ENCODE measurements at regions not wholly inside any gene's neighbourhood (a gene's known extent, or its start where the extent isn't known, plus 50 kb on each side); places are given as distances from the start of the nearest gene placed in this dataset.
A peak's percentile ranks its signal among the peaks of the same experiment; 100 is the strongest.

DNA sequence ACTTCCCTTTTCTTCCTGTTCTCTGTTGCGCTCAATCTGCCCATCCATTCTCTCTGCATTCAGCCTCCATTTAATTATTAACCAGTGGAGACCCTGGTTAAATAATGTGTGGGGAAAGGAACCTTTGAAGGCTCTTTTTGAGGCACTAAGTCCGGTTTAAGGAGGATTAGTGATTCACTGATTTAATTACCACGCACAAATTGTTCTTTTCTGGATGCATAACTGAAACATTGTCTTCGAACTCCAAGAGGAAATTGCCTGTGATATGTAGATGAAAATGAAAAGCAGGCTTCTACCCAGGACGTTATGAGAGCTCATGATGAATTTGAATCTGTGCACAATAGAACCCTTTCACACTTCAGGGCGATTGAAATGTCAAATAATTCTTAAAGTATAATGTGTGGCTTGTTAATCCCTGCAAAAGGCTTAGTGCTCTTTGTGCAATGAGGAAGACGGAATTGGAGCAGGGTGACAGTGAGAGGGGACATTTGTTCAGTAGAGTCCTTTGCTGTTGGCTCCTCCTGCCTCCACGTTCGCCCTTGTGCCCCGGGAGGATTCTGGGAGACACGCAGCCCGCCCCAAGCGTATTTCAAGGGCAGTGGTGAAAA lies 51.1 kb upstream of the ZNF236 start:
- DNase-seq, result no peak

DNA sequence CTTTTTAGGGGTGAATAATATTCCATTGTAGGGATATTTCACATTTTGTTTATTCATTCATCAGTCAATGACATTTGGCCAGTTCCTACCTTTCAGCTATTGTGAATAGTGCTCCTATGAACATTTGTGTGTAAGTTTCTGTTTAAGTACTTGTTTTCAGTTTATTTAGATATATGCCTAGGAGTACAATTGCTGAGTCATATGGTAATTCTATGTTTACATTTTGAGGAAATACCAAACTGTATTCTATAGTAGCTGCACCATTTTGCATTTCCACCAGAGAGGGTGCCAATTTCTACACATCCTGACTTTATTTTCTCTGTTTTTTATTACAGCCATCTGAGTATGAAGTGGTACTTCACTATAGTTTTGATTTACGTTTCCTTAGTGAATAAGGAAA lies 54.4 kb upstream of the ZNF236 start:
- no peak for DNase-seq

DNA sequence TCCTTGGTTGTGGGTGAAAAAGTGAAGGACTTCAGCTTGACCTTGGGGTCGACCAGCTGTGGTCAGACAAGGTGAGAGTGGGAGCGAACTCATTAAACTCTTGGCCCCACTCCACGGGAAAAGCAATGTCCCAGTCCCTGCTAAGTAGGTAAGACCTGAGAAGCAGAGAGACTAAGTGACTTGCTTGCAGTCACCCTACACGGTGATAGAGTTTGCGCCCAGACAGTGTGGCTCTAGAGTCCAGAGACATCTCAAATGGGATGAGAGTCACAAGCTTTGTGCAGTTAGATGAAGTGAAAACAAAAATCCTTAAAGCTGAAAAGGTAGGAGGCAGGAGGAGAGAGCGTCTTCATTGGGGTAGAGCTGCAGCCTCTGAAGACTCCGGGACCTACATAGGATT lies 55.9 kb upstream of the ZNF236 start:
- no peak for DNase-seq

DNA sequence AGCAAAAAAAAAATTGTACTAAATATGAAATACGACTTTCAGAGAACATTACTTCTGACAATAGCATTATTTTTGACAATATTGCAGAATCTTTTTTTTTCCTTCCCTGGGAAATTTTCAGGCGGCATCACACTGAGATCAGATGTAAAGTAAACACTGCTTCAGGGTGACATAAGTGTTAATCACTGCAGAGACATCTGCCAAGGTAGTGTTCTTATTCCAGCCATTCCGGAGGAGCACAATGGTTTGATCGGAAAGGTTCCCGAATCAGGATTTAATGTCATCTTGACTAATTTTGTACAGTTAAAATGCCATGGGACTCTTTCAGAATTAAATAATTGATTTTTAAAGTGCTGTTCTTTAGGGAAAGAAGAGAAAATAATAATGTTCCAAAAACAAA lies 56.7 kb upstream of the ZNF236 start:
- DNase-seq, result no peak

DNA sequence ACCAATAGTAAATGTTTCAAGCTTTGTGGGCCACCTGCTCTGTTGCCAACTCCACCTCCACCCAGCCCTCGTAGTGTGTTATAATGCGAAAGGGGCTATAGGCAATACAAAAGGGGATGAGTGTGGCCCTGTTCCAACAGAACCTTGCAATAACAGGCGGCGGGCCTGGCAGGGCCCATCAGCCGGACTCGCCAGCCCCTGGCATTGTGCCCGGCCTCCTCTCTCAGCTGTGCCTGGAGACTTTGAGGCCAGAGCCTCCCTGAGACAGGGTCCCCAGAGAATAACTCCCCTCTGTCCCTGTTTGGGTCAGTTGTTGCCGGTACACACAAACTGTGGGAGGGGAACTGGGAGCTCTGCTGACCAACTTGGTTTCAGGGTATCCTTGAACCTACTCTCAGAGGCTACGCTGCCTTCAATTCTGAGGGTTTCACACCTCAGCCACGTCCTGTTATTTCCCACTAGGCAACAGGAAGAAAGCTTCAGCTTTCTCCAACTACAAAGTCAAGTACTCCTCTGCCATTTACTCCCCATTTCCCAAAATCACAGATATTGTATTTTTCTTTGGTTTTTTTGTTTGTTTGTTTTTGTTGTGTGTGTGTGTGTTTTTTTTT lies 58.0 kb upstream of the ZNF236 start:
- peak; percentile 7 for DNase-seq

DNA sequence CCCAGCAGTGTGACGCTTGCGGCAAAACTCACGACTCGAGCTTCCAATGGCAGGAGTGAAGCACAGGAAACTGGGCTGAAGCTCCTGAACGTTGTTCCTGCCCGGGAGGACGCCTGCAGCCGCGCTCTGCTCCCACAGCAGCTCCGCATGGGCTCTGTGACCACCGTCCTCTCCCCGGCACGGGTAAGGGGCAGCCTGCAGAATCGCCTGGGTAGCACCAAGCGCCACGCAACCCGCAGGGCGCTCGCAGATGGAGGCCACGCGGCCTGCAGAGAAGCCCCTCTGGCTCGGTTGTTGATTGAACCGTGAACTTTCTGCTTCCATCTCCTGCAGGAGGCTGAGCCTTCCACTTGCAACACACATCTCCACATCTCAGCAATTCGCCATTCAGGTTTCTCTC lies 63.3 kb upstream of the ZNF236 start:
- DNase-seq, result no peak

DNA sequence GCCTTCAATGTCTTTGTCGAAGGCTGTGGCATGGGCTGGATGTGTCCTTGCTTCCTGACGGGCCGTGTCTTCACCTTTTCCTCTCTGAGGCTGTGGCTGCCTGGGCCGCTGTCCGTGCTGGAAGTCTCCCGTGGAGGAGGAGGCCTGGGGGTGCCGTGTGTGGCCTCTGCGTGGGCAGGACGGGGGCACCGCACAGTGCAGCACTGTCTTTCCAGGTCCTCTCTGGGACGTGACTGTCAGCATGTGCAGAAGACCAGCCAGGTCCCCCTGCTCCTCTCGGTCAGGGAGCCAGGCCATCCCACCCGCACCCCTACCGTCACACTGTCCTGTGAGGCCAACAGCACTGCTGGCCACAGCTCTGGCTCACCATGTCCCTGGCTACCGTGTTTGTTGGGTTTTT lies 64.4 kb upstream of the ZNF236 start:
- no peak for DNase-seq

DNA sequence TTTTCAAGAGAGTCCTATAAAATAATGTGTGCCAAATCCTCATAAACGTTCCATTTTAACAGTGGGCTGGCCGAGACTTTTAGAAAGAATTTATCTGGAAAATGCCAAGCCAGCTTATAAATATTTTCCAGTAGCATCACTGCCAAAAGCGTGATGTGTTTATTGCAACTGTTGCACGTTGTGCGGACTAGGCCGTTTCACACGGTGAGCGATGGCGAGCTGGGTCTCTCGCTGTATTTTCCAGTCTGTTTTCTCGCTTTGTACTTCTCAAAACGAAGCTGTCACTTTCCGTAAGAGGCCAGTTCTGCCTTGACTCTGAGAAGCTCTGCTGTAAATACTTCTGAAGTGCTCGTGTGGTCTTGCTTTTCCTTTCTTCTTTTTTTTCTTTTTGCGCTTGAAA lies 65.0 kb upstream of the ZNF236 start:
- no peak for DNase-seq

DNA sequence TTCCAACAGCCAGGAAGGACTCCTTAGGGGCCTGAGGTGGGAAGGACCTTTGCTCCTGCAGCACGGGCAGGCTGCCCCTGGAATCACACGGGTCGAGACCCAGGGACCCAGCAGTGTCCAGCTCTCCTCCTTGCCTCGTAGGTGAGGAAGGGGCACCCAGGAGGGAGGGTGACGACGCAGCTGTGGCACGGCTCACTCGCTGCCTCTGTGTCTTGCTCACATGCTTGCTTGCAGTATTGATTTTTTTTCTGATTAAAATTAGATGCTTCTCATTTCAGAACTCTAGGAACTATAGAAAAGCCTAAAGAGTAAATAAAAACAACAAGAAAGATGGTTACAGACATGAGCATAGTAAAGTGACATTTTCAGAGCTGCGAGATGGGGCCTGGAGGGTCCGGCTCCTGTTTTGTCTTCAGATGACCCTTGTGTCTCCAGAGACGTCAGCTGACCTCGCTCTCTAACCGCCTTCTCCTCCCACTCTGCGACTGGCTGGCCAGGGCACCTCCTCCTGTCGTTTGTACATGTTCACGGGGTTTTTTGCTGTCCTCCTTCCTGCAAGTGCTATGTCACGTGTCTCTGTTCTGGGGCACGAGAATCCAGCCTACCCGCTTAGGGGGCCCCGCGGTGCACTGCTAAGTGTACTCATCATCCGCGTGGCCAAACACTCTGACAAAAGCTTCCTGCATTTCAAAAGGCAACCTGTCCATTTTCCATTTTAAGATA lies 65.7 kb upstream of the ZNF236 start:
- DNase-seq, result no peak

DNA sequence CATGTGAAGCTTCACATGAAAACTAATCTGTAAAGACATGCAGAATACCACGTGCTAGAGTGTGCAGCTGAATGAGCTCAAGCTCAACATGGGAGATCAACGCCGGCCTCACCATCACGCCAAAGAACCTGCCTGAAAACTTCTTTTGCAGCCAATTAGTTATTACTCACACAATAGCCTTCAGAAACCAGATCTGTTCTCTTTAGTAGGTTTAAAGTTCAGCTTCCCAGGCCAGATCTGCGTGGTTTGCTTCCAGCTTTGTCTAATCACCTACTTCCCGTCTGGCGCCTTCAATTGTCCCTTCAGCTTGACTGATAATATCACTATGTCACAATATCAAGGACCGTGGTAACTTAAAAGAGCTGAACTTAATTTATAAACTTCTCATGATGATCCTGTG lies 68.0 kb upstream of the ZNF236 start:
- no peak for DNase-seq

DNA sequence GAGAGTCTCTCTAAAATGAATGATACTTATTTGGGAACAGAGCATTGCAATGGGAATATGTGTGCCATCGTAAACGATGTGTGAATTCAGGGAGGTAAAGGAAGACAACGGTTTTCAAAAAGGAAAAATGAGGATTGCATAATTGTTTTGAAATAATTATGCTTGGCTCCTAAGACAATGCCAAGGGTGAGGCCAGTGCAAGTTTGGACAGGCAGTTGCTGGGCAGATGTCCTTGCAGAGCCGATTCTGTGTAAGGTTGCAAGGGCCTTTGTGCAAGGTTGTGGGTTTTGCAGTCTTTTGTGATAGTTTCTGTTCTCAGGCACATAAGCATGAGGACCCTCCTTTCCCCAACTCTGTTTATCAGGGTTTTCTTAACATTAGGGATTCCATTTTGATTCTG lies 70.0 kb upstream of the ZNF236 start:
- DNase-seq, result no peak

DNA sequence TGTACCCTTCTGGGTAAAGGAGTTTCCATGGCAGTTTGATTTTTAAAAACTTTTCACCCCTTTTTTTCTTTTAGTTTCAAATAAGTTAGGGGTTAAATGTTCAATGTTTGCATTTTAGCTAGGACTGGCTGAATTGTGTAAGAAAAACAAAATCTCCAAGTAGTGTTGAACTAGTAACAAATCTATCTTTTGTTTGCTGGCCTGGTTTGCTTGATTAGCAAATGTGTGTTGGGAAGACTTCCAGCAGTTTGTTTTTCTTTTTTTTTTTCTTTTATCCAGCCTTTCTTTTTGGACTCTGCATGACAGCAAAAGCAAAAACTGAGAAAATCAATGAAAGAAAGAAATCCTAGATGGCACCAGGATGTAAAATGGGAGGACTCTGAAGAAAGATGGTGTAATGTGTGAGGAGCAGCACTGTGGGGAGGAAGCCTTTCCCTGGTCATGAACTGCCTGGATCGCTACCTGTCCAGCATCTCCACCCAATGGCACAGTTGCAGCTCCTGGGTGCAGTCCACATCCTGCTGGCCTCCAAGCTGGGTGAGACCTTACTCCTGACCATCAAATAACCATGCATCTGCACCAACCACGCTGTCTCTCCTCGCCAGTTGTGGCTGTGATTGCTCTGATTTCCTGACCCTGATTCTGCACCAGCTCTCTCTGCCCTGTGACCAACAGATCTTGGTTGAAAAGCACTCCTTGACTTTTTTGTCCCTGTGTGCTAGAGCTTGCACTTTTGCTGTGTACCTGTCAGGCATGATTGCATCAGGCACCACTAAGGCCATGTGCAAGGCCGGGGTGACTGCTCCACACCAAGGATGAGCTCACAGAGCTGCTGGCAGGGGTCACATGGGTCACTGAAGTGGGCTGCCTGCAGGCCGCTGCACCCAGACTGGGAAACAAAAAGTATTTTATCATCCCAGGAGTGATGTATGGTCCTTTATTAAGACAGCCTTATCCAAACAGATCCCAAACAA lies 71.2 kb upstream of the ZNF236 start:
- no peak for DNase-seq

DNA sequence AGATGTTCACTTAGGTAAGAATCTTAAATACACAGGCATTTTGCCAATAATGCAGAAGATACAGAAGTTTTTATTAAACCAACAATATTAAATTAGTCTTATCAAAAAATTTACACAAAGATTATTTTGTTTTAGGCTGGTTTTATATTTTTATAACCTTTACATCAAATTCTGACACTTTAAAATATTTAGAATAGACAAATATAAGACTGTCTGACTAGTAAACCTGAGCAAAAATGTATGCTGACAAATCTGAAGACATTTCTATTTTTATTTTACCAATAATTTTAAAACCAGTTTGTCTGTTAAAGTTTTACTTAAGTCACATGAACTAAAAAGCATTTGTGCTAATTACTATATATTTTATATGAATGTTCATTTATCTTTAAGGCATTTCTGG lies 72.1 kb upstream of the ZNF236 start:
- no peak for DNase-seq

DNA sequence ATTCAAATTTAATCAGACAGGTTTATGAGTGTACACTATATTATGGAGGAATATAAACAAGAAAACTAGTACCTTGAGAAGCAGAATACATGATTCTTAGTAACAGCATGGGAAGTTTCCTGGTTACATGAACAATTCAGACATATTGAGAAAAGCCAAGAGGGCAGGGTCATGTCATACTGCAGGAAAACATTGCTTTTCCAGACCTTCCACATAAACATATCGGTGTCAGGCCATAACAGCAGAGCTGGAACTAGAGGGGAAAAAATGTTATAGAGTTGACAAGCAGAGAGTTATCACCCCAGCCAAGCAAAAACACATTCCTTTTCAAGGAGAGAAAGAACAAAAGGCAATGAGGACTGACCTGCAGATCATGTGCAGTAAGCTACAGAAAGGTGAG lies 74.7 kb upstream of the ZNF236 start:
- no peak for DNase-seq

DNA sequence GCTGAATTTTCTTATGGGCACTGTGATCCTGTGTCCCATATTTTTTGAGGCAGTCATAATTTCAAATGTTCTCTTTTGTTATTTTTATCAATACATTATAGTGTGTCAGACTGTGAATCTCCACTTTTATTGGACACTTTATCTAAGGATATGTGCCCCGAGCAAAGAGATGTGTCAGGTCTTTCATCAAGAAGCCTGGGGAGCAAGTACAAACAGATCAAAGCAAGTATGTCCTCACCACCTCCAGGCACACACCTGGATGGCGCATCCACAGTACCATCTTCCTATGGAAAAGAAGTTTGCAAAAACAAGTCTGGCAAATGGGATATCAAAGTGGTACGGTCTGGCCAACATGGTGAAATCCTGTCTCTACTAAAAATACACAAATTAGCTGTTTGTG lies 81.0 kb upstream of the ZNF236 start:
- no peak for DNase-seq

DNA sequence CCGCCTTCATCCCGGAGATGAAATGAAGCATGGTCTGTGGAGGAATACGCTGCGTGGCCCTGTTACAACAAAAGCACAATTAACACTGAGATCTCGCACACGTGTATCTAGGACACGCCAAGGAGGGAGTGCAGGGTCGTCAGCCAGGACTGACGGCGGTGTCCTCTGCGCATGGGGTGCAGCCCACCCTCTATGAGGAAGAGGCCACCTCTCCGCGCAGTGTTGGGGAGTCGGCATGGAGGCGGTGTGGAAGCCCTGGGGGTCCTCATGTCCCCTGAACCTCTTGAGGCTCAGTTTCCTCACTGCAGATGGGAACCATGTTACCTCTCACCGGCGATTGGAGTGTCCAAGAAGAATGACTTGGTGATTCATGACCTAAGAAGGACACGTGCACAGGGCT lies 86.0 kb upstream of the ZNF236 start:
- no peak for DNase-seq

DNA sequence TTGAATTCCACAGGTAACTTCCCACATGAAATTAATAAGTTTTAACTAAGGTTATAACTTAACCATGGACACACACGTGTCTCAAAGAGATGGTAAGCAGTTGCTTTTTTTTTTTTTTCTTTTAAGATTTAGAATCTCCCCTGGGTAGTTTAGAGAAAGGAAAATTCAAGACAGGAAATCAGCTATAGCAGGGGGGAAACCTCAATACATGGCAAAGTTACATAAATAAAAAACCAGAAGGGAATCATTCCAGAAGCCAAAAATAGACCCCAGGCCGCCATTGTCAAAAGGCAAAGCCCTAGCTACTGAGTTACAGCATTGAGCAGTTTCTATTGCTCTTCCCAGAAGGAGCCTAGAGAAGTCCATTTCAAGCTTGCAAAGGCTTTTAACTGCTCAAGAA lies 91.5 kb upstream of the ZNF236 start:
- no peak for DNase-seq

DNA sequence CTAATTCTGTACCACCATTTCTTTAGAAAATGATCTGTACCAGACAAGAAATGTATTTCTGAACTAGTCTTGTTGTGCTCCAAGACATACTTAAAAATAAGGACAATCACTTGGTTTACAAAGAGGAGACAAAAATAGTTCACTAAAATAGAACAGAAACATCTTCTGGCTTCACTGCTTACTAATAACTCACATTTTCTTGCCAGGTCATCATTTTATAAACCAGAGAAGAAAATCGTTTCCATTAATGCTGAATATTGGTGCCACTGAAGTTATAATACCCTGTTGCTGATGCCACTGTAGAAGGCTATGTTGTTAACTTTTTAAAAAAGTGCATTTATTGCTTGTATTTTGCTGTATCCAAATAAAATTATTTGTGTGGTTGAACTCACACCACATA lies 94.8 kb upstream of the ZNF236 start:
- no peak for DNase-seq

DNA sequence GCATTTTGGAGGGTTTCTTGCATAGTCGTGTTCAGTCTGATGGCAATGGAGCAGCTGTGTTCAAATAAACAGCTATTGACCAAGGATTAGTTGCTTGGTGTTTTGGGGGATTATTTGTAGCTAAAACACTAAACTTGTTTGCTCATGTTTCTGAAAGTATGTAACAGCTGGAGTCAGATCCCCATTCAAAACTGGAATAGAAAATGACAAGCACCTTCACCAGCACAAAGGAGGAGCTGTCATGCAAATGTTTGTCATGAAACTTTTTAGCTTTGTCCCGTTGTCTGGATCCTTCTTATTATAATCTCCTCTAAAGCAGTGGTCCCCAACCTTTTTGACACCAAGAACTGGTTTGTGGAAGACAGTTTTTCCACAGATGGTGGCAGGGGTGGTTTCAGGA lies 96.9 kb upstream of the ZNF236 start:
- no peak for DNase-seq

DNA sequence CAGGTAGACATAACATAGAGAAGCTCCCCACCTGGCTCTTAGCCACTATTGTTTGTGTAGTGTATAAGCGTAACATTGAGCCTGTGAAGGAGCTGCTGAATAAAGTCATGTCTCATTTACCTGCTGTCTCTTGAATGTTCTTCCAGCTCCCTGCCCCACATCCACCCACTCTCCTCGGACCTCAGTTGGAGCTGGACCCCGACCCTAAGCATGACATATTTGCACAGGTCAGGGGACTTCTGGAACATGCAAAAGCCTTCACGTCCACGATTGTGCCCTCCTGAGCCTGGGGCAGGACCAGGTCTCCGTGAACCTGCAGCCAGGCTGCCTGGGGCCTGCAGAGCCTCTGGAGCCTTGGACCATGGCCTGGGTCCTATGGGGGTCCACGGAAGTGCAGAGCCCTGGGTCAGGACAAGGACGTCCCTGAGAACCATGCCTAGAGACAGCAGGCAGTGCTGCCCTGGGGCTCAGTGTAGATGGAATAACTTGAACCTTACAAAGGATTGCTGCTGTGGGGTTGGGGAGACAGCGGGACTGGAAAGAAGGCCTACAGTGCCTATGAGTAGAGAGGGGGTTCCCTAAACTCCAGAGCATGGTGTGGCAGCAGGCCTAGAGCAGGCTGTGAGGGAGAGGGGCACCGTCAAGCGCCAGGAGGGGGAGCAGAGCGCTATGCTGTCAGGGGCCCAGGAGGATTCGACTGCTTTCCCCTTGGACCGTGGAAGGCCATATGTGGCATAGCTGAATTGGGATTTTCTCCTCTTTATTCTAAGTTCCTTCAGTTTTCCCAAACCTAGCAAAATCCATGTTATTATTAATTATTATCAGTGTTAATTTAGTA lies 99.9 kb upstream of the ZNF236 start:
- DNase-seq, result no peak

DNA sequence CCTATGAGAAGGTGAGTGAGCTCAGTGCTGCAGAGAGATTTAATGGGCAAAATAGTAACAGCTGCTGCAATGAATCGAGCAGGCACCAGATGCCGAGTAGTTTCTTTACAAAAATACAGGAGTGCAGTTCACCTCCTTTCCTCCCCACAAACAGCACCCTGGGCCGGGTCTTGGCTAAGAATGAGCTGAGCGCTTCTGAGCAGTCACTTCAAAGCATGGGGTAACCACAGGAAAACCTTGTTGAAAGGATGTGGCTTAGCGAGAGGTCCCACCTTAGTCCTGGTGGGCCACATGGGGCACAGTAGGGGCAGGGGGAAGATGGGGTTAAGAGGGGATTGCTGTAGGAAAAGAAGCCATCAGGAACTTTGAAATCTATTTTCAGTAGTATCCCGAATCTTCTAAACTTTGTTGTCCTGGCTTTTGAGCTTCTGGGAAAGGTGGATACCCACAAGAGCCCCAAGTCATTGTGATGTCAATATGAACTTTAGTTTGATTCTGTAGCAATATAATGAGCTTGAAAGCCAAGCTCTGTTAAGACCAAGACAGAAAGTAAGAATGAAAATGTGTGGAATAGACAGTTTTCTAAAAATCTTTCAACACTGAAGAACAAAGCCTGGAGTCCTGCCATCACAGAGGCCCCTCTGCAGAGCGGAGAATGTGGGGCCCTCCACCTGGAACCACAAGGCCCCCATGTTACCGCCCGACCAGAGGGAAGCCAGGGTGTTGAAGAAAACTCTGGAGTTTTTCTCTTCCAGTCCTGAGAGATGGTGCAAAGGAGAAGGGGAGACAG lies 101.0 kb upstream of the ZNF236 start:
- peak; percentile 50 for DNase-seq

DNA sequence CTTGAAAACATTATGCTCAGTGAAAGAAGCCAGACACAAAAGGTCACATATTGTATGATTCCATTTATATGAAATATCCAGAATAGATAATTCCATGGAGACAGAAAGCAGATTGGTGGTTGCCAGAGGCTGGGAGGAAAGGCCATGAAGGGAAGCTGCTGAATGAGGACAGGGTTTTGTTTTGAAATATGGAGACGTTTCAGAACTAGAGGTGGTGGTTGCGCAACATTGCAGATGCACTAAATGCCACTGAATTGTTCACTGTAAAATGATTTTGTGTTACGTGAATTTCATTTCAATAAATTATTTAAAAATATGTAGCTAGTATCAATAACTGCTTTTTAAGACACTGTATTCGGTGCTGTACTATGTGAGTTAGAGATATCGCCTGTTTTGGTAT lies 101.7 kb upstream of the ZNF236 start:
- DNase-seq, result no peak

Data from DMS 273 treated with DMSO at 0.1 percent for 48 hours (cell line).